H9 (cell line): ENCODE measurements at regions not wholly inside any gene's neighbourhood (a gene's known extent, or its start where the extent isn't known, plus 50 kb on each side); places are given as distances from the start of the nearest gene placed in this dataset.

Source experiments
- DNase-seq: peaks from one replicate; pipeline ENCODE4 v3.0.0-alpha.2; 2017
- H2AFZ ChIP-seq: one replicate; pipeline ENCODE4 v1.6.1; 2013; ENCODE audit warnings: mild to moderate bottlenecking, low read length, control low read depth, moderate library complexity
- H2AK5ac ChIP-seq: 2 replicates; pipeline ENCODE4 v1.6.1; 2013; ENCODE audit warnings: low read length, control low read depth, mixed read lengths; ENCODE audit not compliant: insufficient read length
- H2BK120ac ChIP-seq: one replicate; pipeline ENCODE4 v1.6.1; 2013; ENCODE audit warnings: low read depth, mild to moderate bottlenecking, low read length, control low read depth, inconsistent platforms; ENCODE audit not compliant: poor library complexity, severe bottlenecking
- H2BK12ac ChIP-seq: 2 replicates; pipeline ENCODE4 v1.6.1; 2013; ENCODE audit warnings: low read length, control low read depth, mixed read lengths, low read depth; ENCODE audit not compliant: insufficient read length
- H2BK15ac ChIP-seq: 2 replicates; pipeline ENCODE4 v1.6.1; 2013; ENCODE audit warnings: low read depth, low read length, control low read depth
- H2BK20ac ChIP-seq: one replicate; pipeline ENCODE4 v1.6.1; 2013; ENCODE audit warnings: low read depth, mild to moderate bottlenecking, low read length, control low read depth, inconsistent platforms; ENCODE audit not compliant: poor library complexity, severe bottlenecking
- H2BK5ac ChIP-seq: 2 replicates; pipeline ENCODE4 v1.6.1; 2013; ENCODE audit warnings: low read length, control low read depth, mixed read lengths; ENCODE audit not compliant: insufficient read length
- H3K14ac ChIP-seq: 2 replicates; pipeline ENCODE4 v1.6.1; 2013; ENCODE audit warnings: low read length, control low read depth; ENCODE audit not compliant: insufficient read depth
- H3K18ac ChIP-seq: 2 replicates; pipeline ENCODE4 v1.6.1; 2013; ENCODE audit warnings: low read depth, mild to moderate bottlenecking, mixed read lengths, low read length, control low read depth; ENCODE audit not compliant: insufficient read length
- H3K23ac ChIP-seq: 2 replicates; pipeline ENCODE4 v1.6.1; 2013; ENCODE audit warnings: low read length, control low read depth, mixed read lengths, low read depth; ENCODE audit not compliant: insufficient read length
- H3K23me2 ChIP-seq: 2 replicates; pipeline ENCODE4 v1.6.1; 2013; ENCODE audit warnings: low read depth, mild to moderate bottlenecking, mixed read lengths, low read length, control low read depth; ENCODE audit not compliant: insufficient read length, poor library complexity, severe bottlenecking
- H3K27ac ChIP-seq: 2 replicates; pipeline ENCODE4 v1.5.1; 2013; ENCODE audit warnings: low read length, control low read depth, mixed read lengths, low read depth; ENCODE audit not compliant: insufficient read length
- H3K27me3 ChIP-seq: 2 replicates; pipeline ENCODE4 v1.6.1; 2013; ENCODE audit warnings: low read length, control low read depth, inconsistent platforms; ENCODE audit not compliant: insufficient read depth
- H3K4ac ChIP-seq: 2 replicates; pipeline ENCODE4 v1.6.1; 2013; ENCODE audit warnings: low read depth, mild to moderate bottlenecking, control low read depth, inconsistent platforms, low read length, moderate library complexity
- H3K4me1 ChIP-seq: 2 replicates; pipeline ENCODE4 v1.6.1; 2013; ENCODE audit warnings: low read length, control low read depth, inconsistent platforms; ENCODE audit not compliant: insufficient read depth
- H3K4me2 ChIP-seq: 2 replicates; pipeline ENCODE4 v1.6.1; 2013; ENCODE audit warnings: low read length, control low read depth, mixed read lengths; ENCODE audit not compliant: insufficient read length, insufficient read depth
- H3K56ac ChIP-seq: 2 replicates; pipeline ENCODE4 v1.6.1; 2013; ENCODE audit warnings: low read depth, mild to moderate bottlenecking, mixed read lengths, low read length, control low read depth; ENCODE audit not compliant: insufficient read length
- H3K79me1 ChIP-seq: 2 replicates; pipeline ENCODE4 v1.6.1; 2013; ENCODE audit warnings: low read depth, mild to moderate bottlenecking, moderate library complexity, low read length, control low read depth, inconsistent platforms; ENCODE audit not compliant: insufficient read depth, poor library complexity, severe bottlenecking
- H3K79me2 ChIP-seq: 2 replicates; pipeline ENCODE4 v1.6.1; 2013; ENCODE audit warnings: low read length, control low read depth, inconsistent platforms; ENCODE audit not compliant: insufficient read depth
- H3K9ac ChIP-seq: 2 replicates; pipeline ENCODE4 v1.6.1; 2013; ENCODE audit warnings: low read length, control low read depth, mixed read lengths; ENCODE audit not compliant: insufficient read length; ENCODE audit errors: extremely low read depth
- H3K9me3 ChIP-seq: one replicate; pipeline ENCODE4 v1.6.1; 2013; ENCODE audit warnings: low read depth, low read length, inconsistent platforms; ENCODE audit not compliant: control insufficient read depth
- H3T11ph ChIP-seq: one replicate; pipeline ENCODE4 v1.6.1; 2013; ENCODE audit warnings: mild to moderate bottlenecking, low read length, control low read depth, inconsistent platforms
- H4K20me1 ChIP-seq: one replicate; pipeline ENCODE4 v1.6.1; 2013; ENCODE audit not compliant: control insufficient read depth, insufficient read length, insufficient read depth
- H4K5ac ChIP-seq: 2 replicates; pipeline ENCODE4 v1.6.1; 2013; ENCODE audit warnings: low read depth, mild to moderate bottlenecking, mixed read lengths, low read length, control low read depth; ENCODE audit not compliant: insufficient read length
- H4K8ac ChIP-seq: replicated peaks from 2 replicates; pipeline ENCODE4 v1.6.1; 2013; ENCODE audit warnings: low read length, control low read depth, mixed read lengths, low read depth; ENCODE audit not compliant: insufficient read length
- H4K91ac ChIP-seq: 2 replicates; pipeline ENCODE4 v1.6.1; 2013; ENCODE audit warnings: low read depth, mild to moderate bottlenecking, moderate library complexity, mixed read lengths, low read length, control low read depth; ENCODE audit not compliant: insufficient read length
- H3K27ac Mint-ChIP-seq, 3 experiments: 2 replicates in 2 of 3; 3 replicates in 1 of 3; pipeline ENCODE4 v1.8.0; 2020 to 2021; ENCODE audit warnings: mixed read lengths in 3 of 3, mild to moderate bottlenecking in 1 of 3, moderate library complexity in 1 of 3
- H3K27me3 Mint-ChIP-seq: 2 replicates; pipeline ENCODE4 v1.8.0; 2021; ENCODE audit warnings: low read depth, mild to moderate bottlenecking, moderate library complexity, mixed read lengths
- H3K36me3 Mint-ChIP-seq, 3 experiments: 2 replicates in 2 of 3; 3 replicates in 1 of 3; pipeline ENCODE4 v1.8.0; 2020 to 2021; ENCODE audit warnings: low read depth in 3 of 3, mixed read lengths in 3 of 3; ENCODE audit not compliant: insufficient read depth in 1 of 3
- H3K4me1 Mint-ChIP-seq, 2 experiments: 2 replicates each; pipeline ENCODE4 v1.8.0; 2020; ENCODE audit warnings: mixed read lengths in 2 of 2
- H3K4me3 Mint-ChIP-seq, 2 experiments: 2 replicates in 1 of 2; 3 replicates in 1 of 2; pipeline ENCODE4 v1.8.0; 2020 to 2021; ENCODE audit warnings: mild to moderate bottlenecking in 2 of 2, mixed read lengths in 2 of 2, moderate library complexity in 1 of 2
- H3K9me3 Mint-ChIP-seq, 2 experiments: 2 replicates in 1 of 2; 3 replicates in 1 of 2; pipeline ENCODE4 v1.8.0; 2020; ENCODE audit warnings: mild to moderate bottlenecking in 2 of 2, mixed read lengths in 2 of 2, moderate library complexity in 1 of 2
- WGBS: extraction: QIAGEN DNeasy Blood & Tissue Kit; methylation state at CpG from one replicate; pipeline ENCODE4 v1.1.7; 2013; ENCODE audit warnings: missing lambda C conversion rate, low lambda C conversion rate, mixed read lengths; ENCODE audit not compliant: insufficient read length; ENCODE audit errors: extremely low coverage; 5-methylcytosine and 5-hydroxymethylcytosine counted together
- TF ChIP-seq, protein P1 (sequence below): fragments of 200-600 bp; sonication (generic); conservative IDR thresholded peaks from 3 replicates; pipeline ENCODE4 v1.8.0; 2021; ENCODE audit warnings: antibody characterized with exemption, mild to moderate bottlenecking

DNA sequence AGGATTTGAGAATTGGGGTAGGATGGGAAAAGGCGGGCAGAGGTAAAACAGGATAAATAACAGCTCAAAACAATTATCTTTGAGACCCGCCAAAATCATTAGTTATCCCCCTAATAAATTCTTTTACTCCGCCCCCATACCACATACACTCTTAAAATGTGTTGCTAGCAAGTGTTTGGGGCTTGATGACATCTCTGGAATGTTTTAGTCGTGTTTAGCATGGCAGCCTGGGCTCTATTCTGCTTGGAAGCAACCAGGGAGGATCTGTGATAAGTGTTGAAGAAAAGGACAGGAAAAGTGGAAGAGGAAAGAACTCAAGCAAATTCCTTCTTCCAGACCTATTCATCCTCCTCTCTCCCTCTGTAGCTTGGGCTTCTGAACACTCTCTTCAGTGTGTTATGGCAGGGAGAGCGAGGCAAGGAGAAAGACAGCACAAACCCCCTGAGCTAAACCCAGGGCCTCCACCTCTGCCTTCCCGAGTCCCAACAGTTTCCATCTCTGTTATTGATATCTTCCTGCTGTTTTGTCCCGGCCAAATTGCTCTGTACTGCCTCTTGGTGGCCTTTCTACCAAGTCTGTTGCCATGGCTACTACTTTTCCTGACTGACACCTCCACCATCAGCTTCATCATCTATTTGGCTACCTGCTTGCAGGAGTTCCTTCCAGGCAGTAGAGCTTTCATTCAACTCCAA, 135.8 kb downstream of the RPL22L1 start:
- Histone ChIP-seq H4K20me1 (no peaks in the 10 kb centered on the region), H3K27ac (no peak overlapping the region), H2AK5ac (no peak overlapping the region), H4K91ac (no peak overlapping the region), H3K9me3 (no peaks in the 10 kb centered on the region), H3K23ac (no peak overlapping the region), H3K56ac (no peak overlapping the region), H2BK20ac (no peak overlapping the region), H3K4me1 (no peaks in the 10 kb centered on the region), H3K79me1 (no peaks in the 10 kb centered on the region), H3K27me3 (no peaks in the 10 kb centered on the region), H2BK120ac (no peak overlapping the region), H3K9ac (no peak overlapping the region), H3K14ac (no peak overlapping the region), H2BK12ac (no peak overlapping the region), H3K23me2 (no peaks in the 10 kb centered on the region), H3K18ac (no peak overlapping the region), H3K4me2 (no peak overlapping the region), H4K8ac (no peak overlapping the region), H3K4ac (no peak overlapping the region), H2BK15ac (no peak overlapping the region), H3K79me2 (no peaks in the 10 kb centered on the region), H2AFZ (no peak overlapping the region), H2BK5ac (no peak overlapping the region), H4K5ac (no peak overlapping the region), H3T11ph (no peak overlapping the region)
- DNase-seq = no peak
- TF ChIP-seq, protein P1, sequence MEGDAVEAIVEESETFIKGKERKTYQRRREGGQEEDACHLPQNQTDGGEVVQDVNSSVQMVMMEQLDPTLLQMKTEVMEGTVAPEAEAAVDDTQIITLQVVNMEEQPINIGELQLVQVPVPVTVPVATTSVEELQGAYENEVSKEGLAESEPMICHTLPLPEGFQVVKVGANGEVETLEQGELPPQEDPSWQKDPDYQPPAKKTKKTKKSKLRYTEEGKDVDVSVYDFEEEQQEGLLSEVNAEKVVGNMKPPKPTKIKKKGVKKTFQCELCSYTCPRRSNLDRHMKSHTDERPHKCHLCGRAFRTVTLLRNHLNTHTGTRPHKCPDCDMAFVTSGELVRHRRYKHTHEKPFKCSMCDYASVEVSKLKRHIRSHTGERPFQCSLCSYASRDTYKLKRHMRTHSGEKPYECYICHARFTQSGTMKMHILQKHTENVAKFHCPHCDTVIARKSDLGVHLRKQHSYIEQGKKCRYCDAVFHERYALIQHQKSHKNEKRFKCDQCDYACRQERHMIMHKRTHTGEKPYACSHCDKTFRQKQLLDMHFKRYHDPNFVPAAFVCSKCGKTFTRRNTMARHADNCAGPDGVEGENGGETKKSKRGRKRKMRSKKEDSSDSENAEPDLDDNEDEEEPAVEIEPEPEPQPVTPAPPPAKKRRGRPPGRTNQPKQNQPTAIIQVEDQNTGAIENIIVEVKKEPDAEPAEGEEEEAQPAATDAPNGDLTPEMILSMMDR = no peak; the same call in 2 of the 3 replicates
- no CpG with 5 or more reads among the region's 7 CpGs for WGBS
- H3K4me3 Mint-ChIP-seq = no peak overlapping the region; a peak in 1 of 5 replicates
- H3K9me3 Mint-ChIP-seq = no peaks in the 10 kb centered on the region; a peak in 1 of 5 replicates
- H3K27me3 Mint-ChIP-seq = no peaks in the 10 kb centered on the region
- peaks cover 13 to 17% of the 10 kb centered on the region in 2 experiments for H3K4me1 Mint-ChIP-seq
- H3K36me3 Mint-ChIP-seq = no peaks in the 10 kb centered on the region
- 0 out of 7 replicates have a peak overlapping the region, but pooled peaks of 1 of the 3 experiments have one; percentile 7 for H3K27ac Mint-ChIP-seq
